GM10266 (cell line): ENCODE measurements at regions not wholly inside any gene's neighbourhood (a gene's known extent, or its start where the extent isn't known, plus 50 kb on each side); places are given as distances from the start of the nearest gene placed in this dataset.

Source experiments
- DNase-seq: peaks from one replicate; pipeline ENCODE4 v3.0.0; 2012; ENCODE audit errors: extremely low spot score
- TF ChIP-seq, protein P1 (sequence below): IDR thresholded peaks from 2 replicates; pipeline ENCODE4 v1.5.1; 2012; ENCODE audit warnings: mild to moderate bottlenecking, low read depth; ENCODE audit not compliant: control insufficient read depth, insufficient read depth; ENCODE audit errors: missing control alignments

DNA sequence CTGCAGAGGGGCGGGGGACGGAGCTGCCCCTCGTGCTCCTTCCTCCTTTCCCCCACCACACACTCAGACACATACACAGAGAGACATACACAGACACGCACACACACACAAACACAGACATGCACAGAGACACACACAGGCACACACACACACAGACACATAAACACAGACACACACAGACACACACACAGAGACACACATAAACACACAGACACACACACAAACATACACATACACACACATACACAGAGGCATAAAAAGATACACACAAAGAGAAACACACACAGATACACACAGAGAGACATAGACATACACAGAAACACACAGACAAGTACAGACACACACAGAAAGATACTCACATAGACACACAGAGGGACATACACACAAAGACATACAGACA is 136.0 kb downstream of the UQCRFS1 start:
- DNase-seq, result no peak
- TF ChIP-seq, protein P1, sequence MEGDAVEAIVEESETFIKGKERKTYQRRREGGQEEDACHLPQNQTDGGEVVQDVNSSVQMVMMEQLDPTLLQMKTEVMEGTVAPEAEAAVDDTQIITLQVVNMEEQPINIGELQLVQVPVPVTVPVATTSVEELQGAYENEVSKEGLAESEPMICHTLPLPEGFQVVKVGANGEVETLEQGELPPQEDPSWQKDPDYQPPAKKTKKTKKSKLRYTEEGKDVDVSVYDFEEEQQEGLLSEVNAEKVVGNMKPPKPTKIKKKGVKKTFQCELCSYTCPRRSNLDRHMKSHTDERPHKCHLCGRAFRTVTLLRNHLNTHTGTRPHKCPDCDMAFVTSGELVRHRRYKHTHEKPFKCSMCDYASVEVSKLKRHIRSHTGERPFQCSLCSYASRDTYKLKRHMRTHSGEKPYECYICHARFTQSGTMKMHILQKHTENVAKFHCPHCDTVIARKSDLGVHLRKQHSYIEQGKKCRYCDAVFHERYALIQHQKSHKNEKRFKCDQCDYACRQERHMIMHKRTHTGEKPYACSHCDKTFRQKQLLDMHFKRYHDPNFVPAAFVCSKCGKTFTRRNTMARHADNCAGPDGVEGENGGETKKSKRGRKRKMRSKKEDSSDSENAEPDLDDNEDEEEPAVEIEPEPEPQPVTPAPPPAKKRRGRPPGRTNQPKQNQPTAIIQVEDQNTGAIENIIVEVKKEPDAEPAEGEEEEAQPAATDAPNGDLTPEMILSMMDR, result no peak

DNA sequence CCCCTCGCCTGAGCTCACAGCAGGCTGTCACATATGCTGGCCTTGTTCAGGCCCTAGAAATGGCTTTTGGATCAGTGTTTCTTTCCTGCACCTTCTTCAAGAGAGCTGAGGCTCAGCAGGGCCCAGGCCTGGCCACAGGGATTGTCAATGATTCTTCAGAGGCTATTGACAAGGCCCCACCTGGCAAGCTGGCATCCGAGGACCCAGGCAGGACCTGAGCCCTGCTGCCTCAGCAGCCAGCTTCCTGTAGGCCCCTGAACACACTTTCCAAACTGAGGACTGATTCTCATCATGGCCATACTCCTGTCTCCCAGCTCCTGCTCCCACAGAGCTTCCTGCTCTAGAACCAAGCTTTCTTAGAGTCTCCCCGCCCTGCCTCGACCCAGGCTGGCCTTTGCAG is 136.8 kb downstream of the UQCRFS1 start:
- DNase-seq, result no peak
- TF ChIP-seq, protein P1, result no peak

DNA sequence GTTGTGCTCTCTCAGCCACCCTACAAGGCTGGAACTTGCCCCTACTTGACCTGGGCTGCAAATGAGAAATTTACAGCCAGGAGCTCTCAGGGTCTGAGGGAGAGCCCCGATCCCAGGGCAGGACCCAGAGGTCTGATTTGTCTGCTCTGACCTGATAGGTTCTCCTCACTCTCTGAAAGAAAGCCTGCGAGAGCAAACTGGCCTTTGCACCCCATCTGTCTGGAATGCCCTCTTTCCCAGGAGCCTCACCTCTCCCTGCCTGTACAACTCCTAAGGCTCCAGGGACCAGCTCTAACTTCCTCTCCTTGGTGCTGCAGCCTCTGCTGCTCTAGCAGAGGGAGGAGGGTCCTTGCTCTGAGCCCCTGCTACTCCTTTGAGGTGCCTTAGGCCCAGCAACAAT is 137.8 kb downstream of the UQCRFS1 start:
- DNase-seq, result no peak
- TF ChIP-seq, protein P1, result no peak

DNA sequence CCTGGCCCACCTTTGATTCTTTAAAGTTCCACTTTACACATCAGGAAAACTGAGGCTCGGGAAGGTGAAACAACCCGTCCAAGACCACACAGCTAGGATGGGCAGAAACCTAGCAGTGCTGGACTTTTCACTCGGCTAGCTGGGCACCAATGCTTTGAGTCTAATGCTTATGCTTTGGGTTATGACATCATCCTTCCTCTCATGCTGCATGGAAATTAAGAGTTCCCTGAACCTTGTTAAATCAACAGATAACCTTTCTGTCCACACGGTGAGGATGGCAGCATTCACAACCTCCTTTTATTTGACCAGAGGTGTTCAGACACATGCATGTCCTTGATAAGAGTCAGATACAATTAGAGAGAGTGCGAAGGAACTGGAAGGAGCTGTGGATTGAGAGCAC is 138.4 kb downstream of the UQCRFS1 start:
- TF ChIP-seq, protein P1, result no peak
- DNase-seq, result no peak

DNA sequence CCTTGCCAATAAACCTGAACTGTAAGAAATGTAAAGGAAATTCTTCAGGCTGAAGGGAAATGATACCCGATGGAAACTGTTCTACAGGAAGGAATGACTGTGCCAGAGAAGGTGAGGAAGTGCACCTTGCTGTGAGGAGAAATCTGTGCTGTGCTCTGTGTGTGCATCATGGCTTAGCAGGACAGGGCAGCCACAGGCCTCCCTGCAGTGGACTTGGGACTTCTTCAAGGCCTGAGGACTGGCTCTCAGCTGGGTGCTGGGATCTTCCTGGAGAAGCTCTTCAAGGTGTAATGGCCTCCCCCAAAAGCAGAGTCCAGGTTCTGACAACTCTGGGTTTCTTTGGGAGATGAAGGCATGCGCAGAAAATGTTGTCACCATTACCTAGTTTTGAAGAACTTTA is 145.1 kb downstream of the UQCRFS1 start:
- no peak for DNase-seq

DNA sequence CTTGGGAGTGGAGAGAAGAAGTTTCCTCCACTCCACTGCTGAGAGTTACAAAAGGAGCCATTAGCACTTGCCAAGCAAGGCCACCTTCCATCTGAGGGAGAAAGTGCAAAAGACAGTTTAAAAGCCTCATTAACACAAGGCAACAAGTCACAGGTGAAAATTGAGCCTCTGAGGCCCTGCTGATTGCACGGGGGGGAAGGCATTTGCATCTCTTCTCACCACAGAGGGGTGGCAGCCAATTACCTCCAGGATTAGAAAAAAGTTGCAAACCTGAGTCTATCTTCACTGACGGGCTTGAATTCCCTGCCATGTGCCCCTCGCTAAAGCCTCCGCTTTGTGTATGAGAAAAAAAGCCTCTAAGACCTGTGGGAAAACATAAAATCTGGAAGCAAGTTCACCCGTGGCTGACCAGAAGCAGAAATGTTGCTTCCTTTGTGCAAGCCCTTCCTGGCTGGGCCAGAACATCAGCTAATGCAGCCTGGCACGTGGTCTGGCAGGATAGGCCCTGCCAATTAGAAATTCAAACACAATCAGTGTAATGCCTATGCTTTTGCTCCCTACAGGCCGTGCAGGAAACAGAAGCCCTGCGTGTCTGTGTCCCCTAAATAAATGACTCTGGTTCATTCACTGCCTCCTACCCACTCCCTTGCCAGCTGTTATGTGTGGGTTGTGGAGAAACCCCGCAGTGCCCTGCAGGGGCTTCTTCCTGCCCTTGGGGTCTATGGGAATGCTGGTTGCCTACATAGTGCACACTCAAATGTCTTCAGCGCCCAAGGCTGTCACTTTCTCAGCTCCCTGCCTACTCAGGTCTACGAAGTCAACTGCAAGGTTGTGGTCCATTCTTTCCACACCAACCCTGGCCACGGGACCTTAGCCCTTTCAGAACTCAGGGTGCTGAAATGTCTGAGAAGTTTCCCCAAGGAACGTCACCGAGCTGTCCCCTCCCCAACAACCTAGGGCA is 150.2 kb downstream of the UQCRFS1 start:
- TF ChIP-seq, protein P1, result no peak
- no peak for DNase-seq

More for the DNA sequence above, 145.1 kb downstream of the UQCRFS1 start:
- TF ChIP-seq, protein P1, result no peak

DNA sequence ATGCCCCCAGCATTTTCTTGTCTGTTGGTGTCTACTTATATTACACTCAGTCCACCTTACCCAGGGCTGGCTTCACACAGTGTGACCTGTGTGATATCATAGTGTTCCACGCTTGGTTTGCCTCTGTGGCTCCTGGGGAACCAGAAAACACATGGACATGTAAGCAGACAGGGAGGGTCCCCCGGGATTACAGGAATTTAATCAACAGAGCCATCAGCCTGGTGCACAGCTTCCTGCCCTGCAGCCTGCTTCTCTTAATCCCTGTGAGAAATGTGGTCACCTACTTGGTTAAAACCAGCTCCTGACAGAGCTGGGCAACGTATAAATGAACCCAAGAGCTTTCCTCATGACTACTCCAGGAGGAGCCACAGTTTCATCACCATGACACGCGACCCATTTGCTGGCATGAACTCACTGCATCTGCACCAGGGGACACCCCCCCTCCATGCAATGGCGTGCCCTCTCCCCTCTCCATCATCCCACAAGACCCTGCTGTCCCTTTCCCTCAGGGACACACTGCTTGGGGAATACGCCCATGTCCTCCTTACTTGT is 152.1 kb downstream of the UQCRFS1 start:
- TF ChIP-seq, protein P1, result no peak
- no peak for DNase-seq
